A673 (cell line): ENCODE measurements at regions not wholly inside any gene's neighbourhood (a gene's known extent, or its start where the extent isn't known, plus 50 kb on each side); places are given as distances from the start of the nearest gene placed in this dataset.

Experiments
- CTCF ChIP-seq: fragments of 300-800, 200-600 bp; sonication (generic); conservative IDR thresholded peaks from 2 replicates; pipeline ENCODE4 v1.5.1; 2017; ENCODE audit warnings: low read depth, mild to moderate bottlenecking, antibody characterized with exemption, low read length, moderate library complexity, mixed read lengths
- EZH2 ChIP-seq: fragments of 200-600 bp; sonication (generic); IDR thresholded peaks from 2 replicates; pipeline ENCODE4 v1.6.1; 2017; ENCODE audit warnings: borderline replicate concordance, low read depth, mild to moderate bottlenecking, mixed read lengths, antibody characterized with exemption, low read length; ENCODE audit not compliant: poor library complexity, severe bottlenecking

DNA sequence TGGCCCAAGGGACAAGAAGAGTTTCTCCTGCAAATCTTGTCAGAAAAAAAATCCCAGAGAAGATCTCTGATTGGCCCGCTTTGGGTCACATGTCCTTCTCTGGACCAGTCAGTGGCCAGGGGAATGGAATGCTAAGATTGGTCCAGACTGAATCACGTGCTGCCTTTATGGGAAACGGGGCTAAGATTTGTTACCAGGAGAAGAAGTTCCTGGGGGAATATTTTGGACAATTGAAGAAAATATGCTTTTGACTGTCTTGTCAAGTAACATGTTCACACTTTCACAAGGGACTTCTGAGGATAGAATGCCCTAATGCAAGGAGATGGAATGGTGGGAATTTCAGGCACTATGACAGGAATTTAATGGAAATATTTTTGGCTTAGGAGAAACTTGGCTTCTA lies 74.1 kb upstream of the SH3PXD2B start:
- TF ChIP-seq CTCF (no peak), EZH2 (no peak)
